NCI-H82 (cell line): ENCODE measurements at regions not wholly inside any gene's neighbourhood (a gene's known extent, or its start where the extent isn't known, plus 50 kb on each side); places are given as distances from the start of the nearest gene placed in this dataset.

ENCODE experiments used
- DNase-seq: peaks from one replicate; lab custom pipeline; 2025; lab: John Stamatoyannopoulos, UW

GRCh38 chr9:108607607-108608006, 248.2 kb downstream of the ACTL7B start:
- no peak for DNase-seq

GRCh38 chr9:108606401-108606800, 249.4 kb downstream of the ACTL7B start:
- no peak for DNase-seq

- no peak for DNase-seq
These were observed 252.6 kb downstream of the ACTL7B start for GRCh38 chr9:108603141-108603540.

GRCh38 chr9:108600896-108601295, 254.9 kb downstream of the ACTL7B start:
- DNase-seq = no peak

DNA sequence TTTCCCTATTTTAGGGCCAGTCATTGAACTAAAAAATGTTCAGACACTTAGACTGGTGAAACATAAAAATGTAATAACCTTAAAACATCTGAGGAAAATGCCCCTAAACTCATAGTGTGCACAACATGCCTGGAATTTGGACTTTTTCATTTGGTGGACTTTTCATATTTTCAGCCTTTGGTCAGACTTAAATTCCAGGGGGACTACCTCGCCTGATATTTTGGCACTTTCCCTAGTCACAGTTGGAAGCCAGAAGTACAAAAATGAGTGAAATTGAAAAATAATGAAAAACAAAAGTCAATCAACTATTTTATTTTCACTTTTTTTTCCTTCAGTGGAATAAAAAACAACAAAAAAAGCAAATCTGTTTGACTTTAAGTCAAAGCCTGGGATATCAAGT, 256.2 kb downstream of the ACTL7B start:
- DNase-seq = no peak

DNA sequence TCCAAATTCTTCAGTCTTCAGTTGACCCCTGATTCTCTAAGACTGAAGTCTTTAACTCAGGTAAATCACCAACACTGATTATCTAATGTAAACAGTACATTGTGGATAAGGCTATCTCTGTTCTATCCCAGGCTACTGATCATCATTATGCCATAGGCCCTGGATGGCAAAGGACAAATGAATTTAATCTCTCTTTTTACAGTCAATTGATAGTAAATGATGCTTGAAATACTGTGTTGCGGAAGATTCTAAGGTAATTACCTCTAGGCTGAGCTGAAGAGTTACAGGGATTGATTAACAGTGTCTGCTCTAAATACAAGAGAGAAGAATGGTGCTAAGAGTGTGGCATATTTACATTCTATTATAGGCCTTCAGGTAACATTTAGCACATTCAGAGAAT, 264.7 kb downstream of the ACTL7B start:
- no peak for DNase-seq

DNA sequence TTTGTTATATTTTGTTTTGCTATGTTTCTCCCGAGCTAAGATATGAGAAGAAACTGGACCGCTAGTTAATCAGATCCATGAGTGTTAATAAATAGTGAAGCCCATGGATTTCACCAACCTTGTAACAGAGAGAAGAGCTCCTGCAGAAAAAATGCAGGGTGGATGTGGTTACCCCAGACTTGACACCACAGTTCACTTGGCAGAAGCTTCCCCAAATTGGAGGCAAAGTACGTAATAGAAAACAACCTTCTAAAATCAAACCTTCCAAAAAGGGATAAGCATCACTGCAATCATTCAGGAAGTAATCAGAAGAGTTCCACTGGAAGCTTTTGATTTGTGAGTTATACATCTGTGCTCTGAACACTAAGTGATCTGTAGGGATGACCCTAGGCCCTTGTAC, 267.5 kb downstream of the ACTL7B start:
- DNase-seq = no peak

DNA sequence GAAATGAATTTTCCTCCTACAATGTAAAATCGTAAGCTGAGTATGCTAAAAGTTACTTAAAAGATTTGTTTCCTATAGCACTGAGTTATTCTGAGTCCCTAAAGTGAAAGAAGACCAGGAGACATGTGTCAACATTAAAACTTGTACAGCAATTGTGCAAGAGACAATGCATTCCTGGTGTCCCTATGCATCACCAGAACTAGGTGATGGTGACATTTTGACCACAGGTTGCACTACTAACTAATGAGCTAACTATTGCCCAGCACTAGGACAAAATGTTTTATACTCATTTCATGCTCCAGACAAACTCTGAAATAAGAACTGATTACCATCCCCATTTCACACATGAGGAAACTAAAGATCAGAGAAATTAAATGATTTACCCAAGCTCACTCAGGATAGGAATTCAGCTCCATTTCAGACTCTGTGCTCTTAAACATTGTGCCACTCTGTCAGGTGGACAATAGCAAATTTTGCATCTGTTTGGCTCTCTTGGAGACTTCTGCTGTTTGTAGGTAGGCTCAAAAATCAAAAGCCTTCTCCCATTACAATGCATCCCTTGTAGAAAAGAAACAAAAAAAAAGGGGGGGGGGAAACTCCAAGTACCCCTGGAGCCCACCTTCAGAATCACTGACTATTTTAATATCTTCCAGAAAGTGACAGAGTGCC, 269.2 kb downstream of the ACTL7B start:
- no peak for DNase-seq

GRCh38 chr9:108584860-108585259, 270.9 kb downstream of the ACTL7B start:
- peak; percentile 10 for DNase-seq

DNA sequence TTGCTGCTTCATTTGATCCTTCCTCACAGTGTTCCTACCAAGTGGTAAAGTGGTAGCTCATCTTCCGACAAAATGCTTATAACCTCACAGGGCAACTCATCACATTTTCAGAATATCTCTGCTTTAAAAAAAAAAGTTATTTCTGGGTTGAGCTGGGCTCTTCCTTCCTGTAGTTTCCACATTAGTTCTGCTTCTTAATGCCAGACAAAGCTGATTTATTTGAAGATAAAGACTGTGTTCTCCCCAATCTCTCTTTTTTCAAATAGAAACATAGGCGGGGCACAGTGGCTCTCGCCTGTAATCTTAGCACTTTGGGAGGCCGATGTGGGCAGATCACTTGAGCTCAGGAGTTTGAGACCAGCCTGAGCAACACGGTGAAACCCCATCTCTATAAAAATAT, 273.1 kb downstream of the ACTL7B start:
- no peak for DNase-seq

DNA sequence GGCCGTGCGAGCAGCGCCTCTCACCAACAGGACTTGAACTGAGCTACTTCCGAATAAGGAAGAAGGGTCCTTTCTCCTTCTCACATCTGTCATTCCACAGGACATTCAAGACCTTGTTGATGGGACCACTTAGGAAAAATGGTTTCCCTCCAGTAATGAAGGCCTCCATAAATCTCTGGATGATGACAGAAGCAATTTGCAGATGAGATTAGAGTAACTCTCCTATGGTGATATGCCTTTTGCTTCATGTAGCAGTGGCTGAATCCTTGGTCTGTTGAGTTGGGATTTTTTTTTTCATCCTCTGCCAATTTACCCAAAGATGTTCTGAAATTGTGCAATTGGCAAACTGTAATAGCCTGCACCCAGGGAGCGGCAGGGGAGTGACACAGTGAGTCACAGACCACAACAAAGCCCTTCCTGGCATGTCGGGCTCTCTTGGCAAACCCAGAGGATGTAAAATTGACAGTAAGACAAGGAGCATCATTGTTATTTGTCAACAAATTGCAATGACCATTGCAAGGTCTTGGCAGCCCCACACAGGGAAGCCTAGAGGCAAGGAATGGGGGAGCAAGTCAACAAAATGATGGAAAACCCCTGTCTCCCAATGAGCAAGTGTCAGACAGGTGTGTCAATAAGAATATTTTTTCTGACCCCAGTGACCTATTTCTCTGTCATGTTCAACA, 275.9 kb downstream of the ACTL7B start:
- DNase-seq = no peak

GRCh38 chr9:108575276-108575675, 280.5 kb downstream of the ACTL7B start:
- DNase-seq = no peak

- no peak for DNase-seq
These were observed 286.2 kb downstream of the ACTL7B start for GRCh38 chr9:108569624-108570023.

- no peak for DNase-seq
These were observed 287.7 kb downstream of the ACTL7B start for GRCh38 chr9:108568093-108568492.

- no peak for DNase-seq
These were observed 288.2 kb downstream of the ACTL7B start for GRCh38 chr9:108567571-108567970.

DNA sequence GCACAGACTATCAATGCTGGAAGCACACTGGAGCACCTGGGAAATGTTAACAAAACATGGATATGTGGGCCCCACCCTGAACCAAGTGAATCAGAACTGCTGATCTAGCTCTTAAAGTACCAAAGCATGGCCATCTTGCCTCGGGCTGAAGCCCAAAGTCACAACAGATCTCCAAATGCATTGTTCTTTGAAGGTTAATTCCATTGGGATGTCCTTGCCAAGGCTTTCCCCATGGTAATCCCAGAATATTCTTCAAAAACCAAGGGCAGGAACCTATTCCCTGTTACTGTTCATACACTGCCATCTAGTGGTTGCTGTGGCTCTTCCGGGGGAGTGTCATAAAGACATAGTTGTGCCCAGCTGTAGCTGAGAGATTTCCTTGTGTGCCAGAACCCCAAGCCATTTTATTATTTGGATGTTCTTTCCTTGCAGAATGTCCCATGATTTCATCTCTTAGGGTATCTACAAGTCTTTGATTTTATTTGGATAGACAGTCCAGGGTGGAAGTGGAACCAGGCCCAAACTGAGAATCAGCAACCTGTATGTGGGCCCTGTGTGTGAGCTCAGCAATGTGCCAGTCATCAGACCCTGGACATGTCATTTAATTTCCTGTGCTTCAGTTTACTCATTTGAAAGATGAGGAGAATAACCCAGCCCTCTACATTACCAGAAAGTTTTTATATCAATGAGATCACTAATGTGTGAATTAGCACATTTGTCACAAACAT, 290.0 kb downstream of the ACTL7B start:
- peak; percentile 93 for DNase-seq

DNA sequence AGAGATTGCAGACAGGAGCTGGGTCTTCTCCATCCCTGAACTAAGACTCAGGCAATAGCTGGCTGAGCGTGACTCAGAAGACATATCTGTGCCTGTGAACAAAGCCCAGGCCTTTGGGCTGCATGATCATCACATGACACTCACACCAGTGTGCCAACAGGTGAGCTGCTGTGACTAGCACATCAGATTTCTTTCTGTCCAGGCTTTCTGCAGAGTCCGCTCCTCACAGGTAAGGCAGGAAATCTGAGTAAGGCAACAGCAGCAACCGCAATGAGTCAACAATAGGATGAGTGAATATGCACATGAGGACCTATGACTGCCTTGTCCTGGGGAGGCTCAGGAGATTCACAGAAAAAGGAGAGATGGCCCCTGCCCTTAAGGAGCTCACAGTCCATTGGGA, 293.6 kb downstream of the ACTL7B start:
- no peak for DNase-seq

DNA sequence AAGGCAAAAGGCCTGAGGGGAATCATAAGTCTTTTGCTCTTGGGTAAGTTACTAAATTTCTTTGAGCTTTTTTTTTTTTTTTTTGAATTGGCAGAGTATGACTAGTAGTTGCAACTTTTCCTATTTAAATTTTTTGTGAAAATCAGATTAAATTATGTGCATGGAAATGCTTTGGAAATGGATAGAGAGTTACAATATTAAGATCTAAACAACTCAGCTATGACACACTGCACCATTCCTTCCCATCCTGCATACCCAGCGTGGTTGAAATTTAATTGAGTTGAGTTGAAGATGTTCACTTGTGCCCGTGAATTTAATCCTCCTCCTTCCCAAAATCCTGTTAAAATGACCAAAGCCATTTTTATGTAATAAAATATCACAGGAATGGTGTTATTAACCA, 296.4 kb downstream of the ACTL7B start:
- no peak for DNase-seq

- DNase-seq = no peak
These were observed 301.0 kb downstream of the ACTL7B start for GRCh38 chr9:108554831-108555230.

- no peak for DNase-seq
These were observed 302.6 kb downstream of the ACTL7B start for GRCh38 chr9:108553111-108553635.

GRCh38 chr9:108552459-108553040, 303.2 kb downstream of the ACTL7B start:
- no peak for DNase-seq

GRCh38 chr9:108551030-108551841, 304.6 kb downstream of the ACTL7B start:
- peak; percentile 64 for DNase-seq
